ENCODE measurements at regions not wholly inside any gene's neighbourhood (a gene's known extent, or its start where the extent isn't known, plus 50 kb on each side); places are given as distances from the start of the nearest gene placed in this dataset.
"Not testable (repeated sequence)": the region's sequence is repeated elsewhere in the genome, so short reads cannot be mapped to it uniquely, and the experiment has no call there.

GRCh38 chr2:215644233-215644897 lies 208.5 kb upstream of the FN1 start:
- no peak for DNase-seq

- DNase-seq, result no peak
Observed at GRCh38 chr2:215638687-215639086, 202.8 kb upstream of the FN1 start.

- DNase-seq, result no peak
Observed at GRCh38 chr2:215637651-215638050, 201.8 kb upstream of the FN1 start.

- DNase-seq, result no peak
Observed at GRCh38 chr2:215636816-215637215, 200.9 kb upstream of the FN1 start.

DNA sequence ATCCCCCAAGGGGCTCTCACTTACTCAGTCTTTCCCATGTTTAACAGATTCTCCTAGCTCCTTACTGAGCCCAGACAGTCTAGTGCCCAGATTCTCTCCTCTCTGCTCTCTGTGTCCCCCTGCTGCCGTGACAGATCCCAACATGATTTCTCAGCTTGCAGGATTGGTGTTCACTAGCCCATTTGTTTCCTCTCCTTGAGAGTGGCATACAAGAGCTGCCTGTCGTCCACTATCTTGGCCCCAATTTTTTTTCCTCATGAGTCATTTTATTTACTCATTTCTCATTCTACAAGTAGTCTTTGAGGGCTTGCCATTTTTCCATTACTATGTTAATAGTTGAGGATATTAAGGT lies 199.9 kb upstream of the FN1 start:
- DNase-seq, result no peak

DNA sequence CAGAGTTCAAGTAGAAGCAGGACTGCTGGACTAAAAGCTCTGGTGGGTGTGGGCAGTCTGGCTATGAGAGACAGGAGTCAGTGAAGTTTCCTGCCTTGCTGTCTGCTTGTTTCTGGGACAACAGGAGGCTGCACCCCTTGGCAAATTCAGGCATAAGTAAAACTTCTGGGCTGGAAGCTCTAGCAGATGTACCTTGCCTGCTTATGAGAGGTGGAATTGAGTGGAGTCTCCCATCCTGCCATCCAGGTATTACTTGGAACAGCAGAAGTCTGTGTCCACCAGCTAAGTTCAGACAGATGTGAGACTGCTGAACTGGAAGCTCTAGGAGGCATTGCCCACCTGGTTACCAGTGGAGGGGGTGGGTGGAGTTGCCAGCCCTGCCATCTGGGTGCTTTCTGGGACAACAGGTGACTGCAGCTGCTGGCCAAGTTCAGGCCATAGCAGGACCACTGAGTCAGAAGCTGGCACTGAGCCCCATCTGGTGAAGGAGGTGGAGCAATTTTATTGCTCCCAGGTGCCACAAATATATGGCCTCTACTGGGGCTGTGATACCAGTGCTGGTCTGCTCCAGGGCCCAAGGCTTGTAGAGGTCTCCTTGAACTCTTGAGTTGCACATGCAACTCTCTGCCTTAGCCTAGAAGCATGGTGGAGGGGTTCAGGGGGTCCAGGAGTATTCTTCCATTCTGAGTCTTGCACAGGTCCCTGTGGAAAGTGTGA lies 199.4 kb upstream of the FN1 start:
- no peak for DNase-seq

DNA sequence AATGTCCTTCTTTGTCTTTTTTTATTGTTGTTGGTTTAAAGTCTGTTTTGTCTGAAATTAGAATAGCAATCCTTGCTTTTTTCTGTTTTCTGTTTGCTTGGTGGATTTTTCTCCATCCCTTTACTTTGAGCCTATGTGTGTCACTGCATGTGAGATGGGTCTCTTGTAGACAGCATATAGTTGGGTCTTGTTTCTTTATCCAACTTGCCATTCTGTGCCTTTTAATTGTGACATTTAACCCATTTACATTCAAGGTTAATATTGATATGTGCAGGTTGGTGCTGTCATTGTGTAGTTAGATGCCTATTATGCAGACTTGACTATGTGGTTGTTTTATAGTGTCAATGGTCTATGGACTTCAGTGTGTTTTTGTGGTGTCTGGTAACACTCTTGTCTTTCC lies 197.5 kb upstream of the FN1 start:
- DNase-seq, result no peak

- DNase-seq, result no peak
Observed at GRCh38 chr2:215631696-215632095, 195.8 kb upstream of the FN1 start.

GRCh38 chr2:215630796-215631195 lies 194.9 kb upstream of the FN1 start:
- DNase-seq, result not testable (repeated sequence)

- no peak for DNase-seq
Observed at GRCh38 chr2:215627771-215628170, 191.9 kb upstream of the FN1 start.

GRCh38 chr2:215626812-215627281 lies 191.0 kb upstream of the FN1 start:
- no peak for DNase-seq

- no peak for DNase-seq
Observed at GRCh38 chr2:215626063-215626462, 190.2 kb upstream of the FN1 start.

- DNase-seq, result no peak
Observed at GRCh38 chr2:215625207-215625606, 189.3 kb upstream of the FN1 start.

DNA sequence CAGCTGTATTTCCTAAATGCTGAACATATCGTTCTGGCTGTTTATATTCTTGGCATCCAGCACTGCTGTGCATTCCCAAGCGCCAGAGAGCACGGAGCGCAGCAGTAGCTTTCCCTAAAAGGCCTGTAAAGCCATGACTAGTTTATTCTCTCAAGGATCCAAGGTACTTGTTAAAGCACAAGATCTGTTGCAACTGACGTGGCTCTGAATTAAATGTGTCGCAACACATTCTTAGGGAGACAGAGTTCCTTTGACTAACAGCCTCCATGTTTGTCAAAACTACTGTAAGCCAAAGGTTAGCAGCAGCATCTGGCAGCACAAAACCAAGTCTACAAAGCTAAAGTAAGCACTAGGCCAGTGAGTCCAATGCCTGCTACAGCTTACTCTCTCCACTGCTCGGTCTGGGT lies 188.6 kb upstream of the FN1 start:
- DNase-seq, result no peak

DNA sequence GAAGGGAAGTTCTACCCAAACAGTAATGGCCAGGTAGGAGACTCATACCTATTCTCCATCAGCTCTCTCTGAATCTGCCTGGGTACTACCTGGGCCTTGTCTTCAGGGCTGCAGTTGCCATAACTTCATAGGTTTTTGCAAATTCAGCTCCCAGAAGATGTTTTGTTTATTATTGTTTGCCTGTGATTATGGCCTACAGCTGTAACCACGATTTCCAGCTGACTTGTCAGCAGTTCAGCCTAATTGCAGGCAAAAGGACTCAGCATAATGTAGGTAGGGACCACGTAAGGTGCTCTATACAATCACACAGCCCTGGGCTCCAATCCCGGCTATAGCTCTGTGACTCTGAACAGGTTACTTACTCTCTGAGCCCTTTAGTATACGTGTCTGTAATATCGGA lies 187.0 kb upstream of the FN1 start:
- no peak for DNase-seq

DNA sequence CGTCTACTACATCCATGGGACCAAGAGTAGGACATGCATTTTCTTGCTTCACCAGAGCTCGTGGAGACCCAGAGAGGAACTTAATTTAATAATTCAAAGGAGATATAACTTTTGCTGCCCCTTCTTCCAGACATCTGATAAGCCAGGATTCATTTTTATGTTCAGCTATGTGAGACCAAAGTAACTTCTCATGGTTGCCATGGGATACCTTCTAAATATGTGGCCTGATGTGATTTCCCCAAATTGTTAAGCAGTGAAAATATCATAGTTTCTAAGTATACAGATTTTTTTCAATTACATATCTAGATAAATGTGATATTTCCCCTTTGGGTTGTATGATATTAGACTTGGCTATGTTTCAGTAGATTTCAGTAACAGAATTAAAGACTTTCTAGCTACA lies 185.5 kb upstream of the FN1 start:
- no peak for DNase-seq

- DNase-seq, result no peak
Observed at GRCh38 chr2:215620528-215620927, 184.7 kb upstream of the FN1 start.

- DNase-seq, result peak; percentile 62
Observed at GRCh38 chr2:215619989-215620388, 184.1 kb upstream of the FN1 start.

DNA sequence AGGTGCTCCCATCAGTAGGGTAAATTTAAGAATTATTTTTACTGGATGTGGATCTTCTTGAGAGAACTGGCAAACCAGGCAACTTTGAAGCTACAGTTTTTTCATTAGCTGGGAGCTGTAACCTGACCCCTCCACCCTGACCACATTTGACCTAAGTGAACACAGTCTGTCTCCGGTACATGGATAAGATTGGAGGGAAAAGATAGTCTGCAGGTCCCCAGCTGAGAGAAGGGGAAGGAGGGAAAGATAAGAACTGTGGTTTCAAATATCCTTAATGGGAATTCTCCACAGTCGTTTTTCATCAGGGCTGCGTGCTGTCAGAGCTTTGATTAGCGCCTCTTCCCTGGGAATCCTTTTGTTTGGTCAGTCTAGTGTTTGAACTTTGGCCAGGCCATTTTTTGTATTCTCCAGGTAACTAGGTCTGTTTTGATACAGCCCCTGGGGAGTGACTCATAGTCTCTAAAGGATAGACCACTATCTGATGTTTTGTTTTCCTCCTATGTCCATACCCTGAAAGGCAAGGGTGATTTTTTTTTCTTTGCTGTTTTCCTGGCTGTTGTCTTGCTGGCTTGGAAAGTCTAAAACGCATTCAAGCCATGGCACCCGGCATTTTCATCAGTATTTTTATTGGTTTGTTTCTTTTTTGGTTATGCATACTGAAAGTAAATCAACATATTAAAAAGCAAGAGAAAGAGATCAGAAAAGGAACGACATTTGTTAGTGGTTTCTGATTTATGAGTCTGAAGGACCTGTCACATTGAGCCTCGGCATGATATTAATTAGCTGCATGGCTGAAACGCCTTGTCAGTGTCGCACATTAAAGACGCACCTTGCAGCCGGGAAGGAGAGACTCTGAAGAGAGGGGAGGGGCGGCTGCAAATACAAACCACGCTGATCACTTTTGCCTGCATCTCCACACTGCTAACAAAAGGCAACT lies 183.4 kb upstream of the FN1 start:
- DNase-seq, result peak; percentile 76

DNA sequence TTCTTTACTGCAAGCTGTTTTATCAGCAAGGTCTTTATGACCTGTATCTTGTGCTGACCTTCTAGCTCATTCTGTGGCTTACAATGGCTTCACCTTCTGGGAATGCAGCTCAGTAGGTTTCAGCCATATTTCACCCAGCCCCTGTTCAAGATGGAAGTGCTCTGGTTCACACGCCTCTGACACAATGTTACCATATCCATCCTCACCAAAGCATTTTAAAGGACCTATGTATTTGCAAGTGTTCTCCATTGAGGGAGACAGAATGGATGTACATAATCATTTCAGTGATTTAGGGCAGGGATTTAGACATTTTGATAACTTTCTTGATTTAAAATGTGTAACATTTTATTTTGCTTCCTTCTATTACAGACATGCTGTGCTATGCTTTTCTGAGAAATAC lies 182.3 kb upstream of the FN1 start:
- no peak for DNase-seq

GRCh38 chr2:215617060-215617824 lies 181.4 kb upstream of the FN1 start:
- DNase-seq, result no peak

DNA sequence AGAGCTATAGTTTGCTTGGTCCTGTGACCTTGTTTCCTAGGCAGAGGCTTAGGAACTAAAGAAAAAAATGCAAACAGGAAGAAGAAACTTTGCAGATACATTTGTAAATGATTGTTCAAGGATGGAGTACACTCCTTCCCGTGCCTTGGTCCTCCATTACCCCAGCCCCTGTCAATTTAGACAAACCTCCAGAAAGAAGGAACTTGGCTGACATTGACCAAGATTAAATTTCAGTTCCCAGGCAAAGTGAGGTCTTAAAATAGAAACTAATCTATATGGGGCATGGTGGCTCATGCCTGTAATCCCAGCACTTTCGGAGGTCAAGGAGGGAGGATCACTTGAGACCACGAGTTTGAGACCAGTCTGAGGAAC lies 179.9 kb upstream of the FN1 start:
- DNase-seq, result no peak

Measured in DMS153 (cell line).